Astrocyte (in vitro differentiated cells and primary cell): ENCODE measurements at regions not wholly inside any gene's neighbourhood (a gene's known extent, or its start where the extent isn't known, plus 50 kb on each side); places are given as distances from the start of the nearest gene placed in this dataset.

ENCODE experiments used
- DNase-seq: peaks from one replicate; pipeline ENCODE4 v3.0.0-alpha.2; 2010; ENCODE audit warnings: low read depth
- FAIRE-seq: peaks from 2 replicates; lab custom pipeline; 2011; peaks lifted over from hg19 to GRCh38; lab: Jason Lieb, UNC
- H2AFZ ChIP-seq: 2 replicates; pipeline ENCODE4 v1.6.0; 2012; ENCODE audit warnings: low read depth, low read length, inconsistent platforms
- H3K27ac ChIP-seq: 2 replicates; pipeline ENCODE4 v1.5.1; 2011; ENCODE audit warnings: low read depth, low read length, inconsistent platforms
- H3K27me3 ChIP-seq: 2 replicates; pipeline ENCODE4 v1.6.0; 2011; ENCODE audit warnings: low read length, inconsistent platforms; ENCODE audit not compliant: insufficient read depth
- H3K36me3 ChIP-seq: 2 replicates; pipeline ENCODE4 v1.5.1; 2011; ENCODE audit warnings: low read length, inconsistent platforms; ENCODE audit not compliant: insufficient read depth
- H3K4me1 ChIP-seq: 2 replicates; pipeline ENCODE4 v1.5.1; 2011; ENCODE audit warnings: low read length, inconsistent platforms; ENCODE audit not compliant: insufficient read depth
- H3K4me2 ChIP-seq: 2 replicates; pipeline ENCODE4 v1.6.0; 2012; ENCODE audit warnings: low read length, inconsistent platforms
- H3K4me3 ChIP-seq: 2 replicates; pipeline ENCODE4 v1.5.1; 2011; ENCODE audit warnings: low read depth, mild to moderate bottlenecking, low read length, inconsistent platforms; ENCODE audit not compliant: insufficient read depth
- H3K79me2 ChIP-seq: 2 replicates; pipeline ENCODE4 v1.6.0; 2012; ENCODE audit warnings: mild to moderate bottlenecking, low read length, inconsistent platforms; ENCODE audit not compliant: insufficient read depth
- H3K9ac ChIP-seq: 2 replicates; pipeline ENCODE4 v1.6.0; 2012; ENCODE audit warnings: mild to moderate bottlenecking, low read length, inconsistent platforms
- H3K9me3 ChIP-seq: 2 replicates; pipeline ENCODE4 v1.5.1; 2012; ENCODE audit warnings: low read depth, mild to moderate bottlenecking, low read length, inconsistent platforms; ENCODE audit not compliant: insufficient read depth
- H4K20me1 ChIP-seq: 2 replicates; pipeline ENCODE4 v1.6.0; 2012; ENCODE audit warnings: low read length, inconsistent platforms; ENCODE audit not compliant: insufficient read depth
- H3K27ac Mint-ChIP-seq: one replicate; pipeline ENCODE4 v1.8.0; 2021; ENCODE audit warnings: mild to moderate bottlenecking, mixed read lengths; ENCODE audit not compliant: unreplicated experiment
- H3K27me3 Mint-ChIP-seq: one replicate; pipeline ENCODE4 v1.8.0; 2021; ENCODE audit warnings: low read depth, mixed read lengths; ENCODE audit not compliant: unreplicated experiment
- H3K36me3 Mint-ChIP-seq: one replicate; pipeline ENCODE4 v1.8.0; 2021; ENCODE audit warnings: low read depth, mixed read lengths; ENCODE audit not compliant: unreplicated experiment
- H3K4me1 Mint-ChIP-seq: one replicate; pipeline ENCODE4 v1.8.0; 2021; ENCODE audit warnings: low read depth, mixed read lengths; ENCODE audit not compliant: unreplicated experiment
- H3K4me3 Mint-ChIP-seq: one replicate; pipeline ENCODE4 v1.8.0; 2021; ENCODE audit warnings: mild to moderate bottlenecking, moderate library complexity, mixed read lengths; ENCODE audit not compliant: unreplicated experiment
- H3K9me3 Mint-ChIP-seq: one replicate; pipeline ENCODE4 v1.8.0; 2021; ENCODE audit warnings: mild to moderate bottlenecking, mixed read lengths; ENCODE audit not compliant: unreplicated experiment
- EZH2 ChIP-seq: IDR thresholded peaks from 2 replicates; pipeline ENCODE4 v1.6.1; 2012; ENCODE audit warnings: mild to moderate bottlenecking, low read length, inconsistent platforms; ENCODE audit not compliant: insufficient read depth
- TF ChIP-seq, protein P1 (sequence below): IDR thresholded peaks from 2 replicates; pipeline ENCODE4 v1.5.1; 2011; ENCODE audit warnings: low read depth, mild to moderate bottlenecking, inconsistent platforms, low read length, moderate library complexity; ENCODE audit not compliant: insufficient read depth

DNA sequence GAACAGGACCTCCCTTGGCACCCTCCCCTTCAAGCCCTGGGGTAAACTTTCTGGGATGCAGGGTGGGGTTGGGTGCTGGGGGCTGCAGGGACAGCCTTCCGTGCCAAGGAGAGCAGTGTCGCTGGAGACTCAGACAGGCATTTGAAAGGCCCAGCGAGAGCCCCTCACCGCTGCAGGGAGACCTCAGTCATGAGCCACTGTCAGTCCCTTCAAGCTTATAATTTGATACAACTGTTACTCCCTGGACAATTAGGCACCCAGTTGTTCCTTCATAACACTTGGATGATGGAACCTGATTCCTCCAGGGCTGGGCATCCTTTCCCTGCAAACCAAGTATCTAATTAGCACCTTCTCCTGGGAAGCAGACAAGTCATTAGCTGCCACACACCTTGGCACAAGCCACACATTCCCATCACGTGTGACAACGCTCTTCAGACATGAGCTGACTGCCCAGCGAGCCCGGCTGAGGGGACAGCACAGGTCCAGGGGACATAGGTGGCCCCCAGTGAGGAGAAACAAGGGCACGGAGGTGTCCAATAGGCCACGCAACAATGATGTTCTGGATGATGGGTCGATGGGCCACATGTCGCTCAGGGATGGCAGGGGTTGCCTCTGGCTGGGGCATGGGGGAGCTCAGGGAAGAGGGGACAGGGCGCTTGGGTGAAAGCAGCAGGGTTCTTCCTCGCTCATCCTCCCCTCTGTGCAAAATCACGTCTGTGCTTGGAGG is 59.6 kb downstream of the KCNF1 start:
- Histone ChIP-seq H3K4me1 (no peaks in the 10 kb centered on the region), H3K27me3 (no peaks in the 10 kb centered on the region), H3K79me2 (no peaks in the 10 kb centered on the region), H3K9ac (no peak overlapping the region), H3K4me3 (no peak overlapping the region), H3K27ac (no peak overlapping the region), H3K36me3 (no peaks in the 10 kb centered on the region), H3K9me3 (no peaks in the 10 kb centered on the region), H4K20me1 (no peaks in the 10 kb centered on the region), H2AFZ (no peak overlapping the region), H3K4me2 (no peak overlapping the region)
- Mint-ChIP-seq H3K9me3 (peaks cover 6% of the 10 kb centered on the region), H3K36me3 (peaks cover 4% of the 10 kb centered on the region), H3K4me3 (no peak overlapping the region), H3K4me1 (peaks cover 2% of the 10 kb centered on the region), H3K27me3 (peaks cover 49% of the 10 kb centered on the region), H3K27ac (no peak overlapping the region)
- TF ChIP-seq, protein P1, sequence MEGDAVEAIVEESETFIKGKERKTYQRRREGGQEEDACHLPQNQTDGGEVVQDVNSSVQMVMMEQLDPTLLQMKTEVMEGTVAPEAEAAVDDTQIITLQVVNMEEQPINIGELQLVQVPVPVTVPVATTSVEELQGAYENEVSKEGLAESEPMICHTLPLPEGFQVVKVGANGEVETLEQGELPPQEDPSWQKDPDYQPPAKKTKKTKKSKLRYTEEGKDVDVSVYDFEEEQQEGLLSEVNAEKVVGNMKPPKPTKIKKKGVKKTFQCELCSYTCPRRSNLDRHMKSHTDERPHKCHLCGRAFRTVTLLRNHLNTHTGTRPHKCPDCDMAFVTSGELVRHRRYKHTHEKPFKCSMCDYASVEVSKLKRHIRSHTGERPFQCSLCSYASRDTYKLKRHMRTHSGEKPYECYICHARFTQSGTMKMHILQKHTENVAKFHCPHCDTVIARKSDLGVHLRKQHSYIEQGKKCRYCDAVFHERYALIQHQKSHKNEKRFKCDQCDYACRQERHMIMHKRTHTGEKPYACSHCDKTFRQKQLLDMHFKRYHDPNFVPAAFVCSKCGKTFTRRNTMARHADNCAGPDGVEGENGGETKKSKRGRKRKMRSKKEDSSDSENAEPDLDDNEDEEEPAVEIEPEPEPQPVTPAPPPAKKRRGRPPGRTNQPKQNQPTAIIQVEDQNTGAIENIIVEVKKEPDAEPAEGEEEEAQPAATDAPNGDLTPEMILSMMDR, result no peak
- TF ChIP-seq EZH2, result no peak
- DNase-seq (no peak), FAIRE-seq (no peak)

DNA sequence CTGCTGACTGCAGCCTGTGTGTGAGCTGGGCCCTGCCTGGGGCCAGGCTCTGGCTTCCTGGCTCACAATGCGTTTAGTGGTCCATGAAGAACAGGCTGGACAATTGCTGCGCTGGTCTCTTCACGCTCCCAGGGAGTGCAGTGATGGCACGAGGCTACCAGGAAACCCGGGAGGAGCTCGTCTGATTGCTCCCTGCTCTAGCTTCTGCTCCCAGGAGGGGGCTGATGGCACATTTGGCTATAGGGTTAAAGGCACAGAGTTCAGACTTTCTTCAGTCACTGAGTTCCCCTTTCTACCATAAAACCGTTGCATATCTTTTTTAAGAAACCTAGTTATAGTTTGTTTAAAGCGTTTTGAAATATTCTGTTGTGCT is 60.1 kb downstream of the KCNF1 start:
- H3K27me3 Mint-ChIP-seq, result peaks cover 44% of the 10 kb centered on the region
- Histone ChIP-seq H3K27ac (no peak overlapping the region), H2AFZ (no peak overlapping the region), H3K9me3 (no peaks in the 10 kb centered on the region), H3K27me3 (no peaks in the 10 kb centered on the region), H3K79me2 (no peaks in the 10 kb centered on the region), H3K36me3 (no peaks in the 10 kb centered on the region), H3K9ac (no peak overlapping the region), H3K4me3 (no peak overlapping the region), H3K4me1 (no peaks in the 10 kb centered on the region), H3K4me2 (no peak overlapping the region), H4K20me1 (no peaks in the 10 kb centered on the region)
- H3K36me3 Mint-ChIP-seq, result peaks cover 4% of the 10 kb centered on the region
- peaks cover 7% of the 10 kb centered on the region for H3K4me1 Mint-ChIP-seq
- no peak overlapping the region for H3K4me3 Mint-ChIP-seq
- DNase-seq (no peak), FAIRE-seq (no peak)
- peaks cover 6% of the 10 kb centered on the region for H3K9me3 Mint-ChIP-seq
- no peak overlapping the region for H3K27ac Mint-ChIP-seq
- TF ChIP-seq, protein P1, result no peak
- TF ChIP-seq EZH2, result no peak

DNA sequence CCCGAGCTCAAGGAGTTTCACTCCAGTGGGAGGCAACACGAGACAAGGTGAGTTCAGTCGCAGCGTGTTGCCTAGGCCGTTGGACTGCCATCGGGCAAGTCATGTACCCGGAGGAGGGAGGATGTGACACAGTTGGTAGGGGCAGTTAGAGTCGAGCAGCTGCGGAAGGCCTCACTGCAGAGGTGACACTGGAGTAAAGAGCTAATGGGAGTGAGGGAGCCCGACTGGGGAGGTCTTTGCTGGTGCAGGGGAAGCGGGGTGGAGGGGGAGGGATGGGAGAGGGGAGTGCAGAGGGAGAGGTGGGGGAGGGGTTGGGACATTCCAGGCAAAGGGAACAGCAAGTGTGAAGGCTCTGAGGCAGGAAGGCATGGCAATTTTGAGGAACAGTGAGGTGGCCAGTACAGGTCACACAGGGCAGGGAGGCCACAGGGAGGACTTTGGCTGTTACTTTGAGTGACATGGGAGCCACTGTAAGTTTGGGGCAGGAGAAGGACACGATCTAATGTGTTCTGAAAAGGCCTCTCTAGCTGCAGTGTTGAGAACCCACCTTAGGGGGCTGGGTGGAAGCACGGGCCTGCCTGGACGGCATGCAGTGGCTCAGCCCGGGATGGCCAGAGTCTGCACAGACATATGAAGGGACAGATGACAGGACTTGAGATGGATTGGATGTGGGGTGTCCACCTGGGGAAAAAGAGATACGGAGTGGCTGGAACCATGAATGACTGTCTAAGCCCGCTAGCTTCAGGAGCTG is 61.1 kb downstream of the KCNF1 start:
- peaks cover 6% of the 10 kb centered on the region for H3K9me3 Mint-ChIP-seq
- H3K79me2 ChIP-seq, result no peaks in the 10 kb centered on the region
- H3K4me3 Mint-ChIP-seq, result no peak overlapping the region
- DNase-seq (no peak), FAIRE-seq (no peak)
- no peak overlapping the region for H3K9ac ChIP-seq
- no peak overlapping the region for H3K4me2 ChIP-seq
- no peak overlapping the region for H3K4me3 ChIP-seq
- H3K27me3 Mint-ChIP-seq, result peaks cover 36% of the 10 kb centered on the region
- H3K4me1 ChIP-seq, result peaks cover 4% of the 10 kb centered on the region
- H3K4me1 Mint-ChIP-seq, result peaks cover 12% of the 10 kb centered on the region
- H3K27me3 ChIP-seq, result no peaks in the 10 kb centered on the region
- no peak overlapping the region for H3K27ac ChIP-seq
- no peak overlapping the region for H2AFZ ChIP-seq
- no peak for TF ChIP-seq EZH2
- TF ChIP-seq, protein P1, result no peak
- no peak overlapping the region for H3K27ac Mint-ChIP-seq
- H3K36me3 Mint-ChIP-seq, result peaks cover 4% of the 10 kb centered on the region
- H3K36me3 ChIP-seq, result no peaks in the 10 kb centered on the region
- H4K20me1 ChIP-seq, result no peaks in the 10 kb centered on the region
- no peaks in the 10 kb centered on the region for H3K9me3 ChIP-seq
